H9 (cell line): ENCODE measurements at regions not wholly inside any gene's neighbourhood (a gene's known extent, or its start where the extent isn't known, plus 50 kb on each side); places are given as distances from the start of the nearest gene placed in this dataset.

ENCODE experiments used
- DNase-seq: peaks from one replicate; pipeline ENCODE4 v3.0.0-alpha.2; 2017
- H2AFZ ChIP-seq: one replicate; pipeline ENCODE4 v1.6.1; 2013; ENCODE audit warnings: mild to moderate bottlenecking, low read length, control low read depth, moderate library complexity
- H2AK5ac ChIP-seq: 2 replicates; pipeline ENCODE4 v1.6.1; 2013; ENCODE audit warnings: low read length, control low read depth, mixed read lengths; ENCODE audit not compliant: insufficient read length
- H2BK120ac ChIP-seq: one replicate; pipeline ENCODE4 v1.6.1; 2013; ENCODE audit warnings: low read depth, mild to moderate bottlenecking, low read length, control low read depth, inconsistent platforms; ENCODE audit not compliant: poor library complexity, severe bottlenecking
- H2BK12ac ChIP-seq: 2 replicates; pipeline ENCODE4 v1.6.1; 2013; ENCODE audit warnings: low read length, control low read depth, mixed read lengths, low read depth; ENCODE audit not compliant: insufficient read length
- H2BK15ac ChIP-seq: 2 replicates; pipeline ENCODE4 v1.6.1; 2013; ENCODE audit warnings: low read depth, low read length, control low read depth
- H2BK20ac ChIP-seq: one replicate; pipeline ENCODE4 v1.6.1; 2013; ENCODE audit warnings: low read depth, mild to moderate bottlenecking, low read length, control low read depth, inconsistent platforms; ENCODE audit not compliant: poor library complexity, severe bottlenecking
- H2BK5ac ChIP-seq: 2 replicates; pipeline ENCODE4 v1.6.1; 2013; ENCODE audit warnings: low read length, control low read depth, mixed read lengths; ENCODE audit not compliant: insufficient read length
- H3K14ac ChIP-seq: 2 replicates; pipeline ENCODE4 v1.6.1; 2013; ENCODE audit warnings: low read length, control low read depth; ENCODE audit not compliant: insufficient read depth
- H3K18ac ChIP-seq: 2 replicates; pipeline ENCODE4 v1.6.1; 2013; ENCODE audit warnings: low read depth, mild to moderate bottlenecking, mixed read lengths, low read length, control low read depth; ENCODE audit not compliant: insufficient read length
- H3K23ac ChIP-seq: 2 replicates; pipeline ENCODE4 v1.6.1; 2013; ENCODE audit warnings: low read length, control low read depth, mixed read lengths, low read depth; ENCODE audit not compliant: insufficient read length
- H3K23me2 ChIP-seq: 2 replicates; pipeline ENCODE4 v1.6.1; 2013; ENCODE audit warnings: low read depth, mild to moderate bottlenecking, mixed read lengths, low read length, control low read depth; ENCODE audit not compliant: insufficient read length, poor library complexity, severe bottlenecking
- H3K27ac ChIP-seq: 2 replicates; pipeline ENCODE4 v1.5.1; 2013; ENCODE audit warnings: low read length, control low read depth, mixed read lengths, low read depth; ENCODE audit not compliant: insufficient read length
- H3K27me3 ChIP-seq: 2 replicates; pipeline ENCODE4 v1.6.1; 2013; ENCODE audit warnings: low read length, control low read depth, inconsistent platforms; ENCODE audit not compliant: insufficient read depth
- H3K4ac ChIP-seq: 2 replicates; pipeline ENCODE4 v1.6.1; 2013; ENCODE audit warnings: low read depth, mild to moderate bottlenecking, control low read depth, inconsistent platforms, low read length, moderate library complexity
- H3K4me1 ChIP-seq: 2 replicates; pipeline ENCODE4 v1.6.1; 2013; ENCODE audit warnings: low read length, control low read depth, inconsistent platforms; ENCODE audit not compliant: insufficient read depth
- H3K4me2 ChIP-seq: 2 replicates; pipeline ENCODE4 v1.6.1; 2013; ENCODE audit warnings: low read length, control low read depth, mixed read lengths; ENCODE audit not compliant: insufficient read length, insufficient read depth
- H3K56ac ChIP-seq: 2 replicates; pipeline ENCODE4 v1.6.1; 2013; ENCODE audit warnings: low read depth, mild to moderate bottlenecking, mixed read lengths, low read length, control low read depth; ENCODE audit not compliant: insufficient read length
- H3K79me1 ChIP-seq: 2 replicates; pipeline ENCODE4 v1.6.1; 2013; ENCODE audit warnings: low read depth, mild to moderate bottlenecking, moderate library complexity, low read length, control low read depth, inconsistent platforms; ENCODE audit not compliant: insufficient read depth, poor library complexity, severe bottlenecking
- H3K79me2 ChIP-seq: 2 replicates; pipeline ENCODE4 v1.6.1; 2013; ENCODE audit warnings: low read length, control low read depth, inconsistent platforms; ENCODE audit not compliant: insufficient read depth
- H3K9ac ChIP-seq: 2 replicates; pipeline ENCODE4 v1.6.1; 2013; ENCODE audit warnings: low read length, control low read depth, mixed read lengths; ENCODE audit not compliant: insufficient read length; ENCODE audit errors: extremely low read depth
- H3K9me3 ChIP-seq: one replicate; pipeline ENCODE4 v1.6.1; 2013; ENCODE audit warnings: low read depth, low read length, inconsistent platforms; ENCODE audit not compliant: control insufficient read depth
- H3T11ph ChIP-seq: one replicate; pipeline ENCODE4 v1.6.1; 2013; ENCODE audit warnings: mild to moderate bottlenecking, low read length, control low read depth, inconsistent platforms
- H4K20me1 ChIP-seq: one replicate; pipeline ENCODE4 v1.6.1; 2013; ENCODE audit not compliant: control insufficient read depth, insufficient read length, insufficient read depth
- H4K5ac ChIP-seq: 2 replicates; pipeline ENCODE4 v1.6.1; 2013; ENCODE audit warnings: low read depth, mild to moderate bottlenecking, mixed read lengths, low read length, control low read depth; ENCODE audit not compliant: insufficient read length
- H4K8ac ChIP-seq: replicated peaks from 2 replicates; pipeline ENCODE4 v1.6.1; 2013; ENCODE audit warnings: low read length, control low read depth, mixed read lengths, low read depth; ENCODE audit not compliant: insufficient read length
- H4K91ac ChIP-seq: 2 replicates; pipeline ENCODE4 v1.6.1; 2013; ENCODE audit warnings: low read depth, mild to moderate bottlenecking, moderate library complexity, mixed read lengths, low read length, control low read depth; ENCODE audit not compliant: insufficient read length
- H3K27ac Mint-ChIP-seq, 3 experiments: 2 replicates in 2 of 3; 3 replicates in 1 of 3; pipeline ENCODE4 v1.8.0; 2020 to 2021; ENCODE audit warnings: mixed read lengths in 3 of 3, mild to moderate bottlenecking in 1 of 3, moderate library complexity in 1 of 3
- H3K27me3 Mint-ChIP-seq: 2 replicates; pipeline ENCODE4 v1.8.0; 2021; ENCODE audit warnings: low read depth, mild to moderate bottlenecking, moderate library complexity, mixed read lengths
- H3K36me3 Mint-ChIP-seq, 3 experiments: 2 replicates in 2 of 3; 3 replicates in 1 of 3; pipeline ENCODE4 v1.8.0; 2020 to 2021; ENCODE audit warnings: low read depth in 3 of 3, mixed read lengths in 3 of 3; ENCODE audit not compliant: insufficient read depth in 1 of 3
- H3K4me1 Mint-ChIP-seq, 2 experiments: 2 replicates each; pipeline ENCODE4 v1.8.0; 2020; ENCODE audit warnings: mixed read lengths in 2 of 2
- H3K4me3 Mint-ChIP-seq, 2 experiments: 2 replicates in 1 of 2; 3 replicates in 1 of 2; pipeline ENCODE4 v1.8.0; 2020 to 2021; ENCODE audit warnings: mild to moderate bottlenecking in 2 of 2, mixed read lengths in 2 of 2, moderate library complexity in 1 of 2
- H3K9me3 Mint-ChIP-seq, 2 experiments: 2 replicates in 1 of 2; 3 replicates in 1 of 2; pipeline ENCODE4 v1.8.0; 2020; ENCODE audit warnings: mild to moderate bottlenecking in 2 of 2, mixed read lengths in 2 of 2, moderate library complexity in 1 of 2
- TF ChIP-seq, protein P1 (sequence below): fragments of 200-600 bp; sonication (generic); conservative IDR thresholded peaks from 3 replicates; pipeline ENCODE4 v1.8.0; 2021; ENCODE audit warnings: antibody characterized with exemption, mild to moderate bottlenecking

DNA sequence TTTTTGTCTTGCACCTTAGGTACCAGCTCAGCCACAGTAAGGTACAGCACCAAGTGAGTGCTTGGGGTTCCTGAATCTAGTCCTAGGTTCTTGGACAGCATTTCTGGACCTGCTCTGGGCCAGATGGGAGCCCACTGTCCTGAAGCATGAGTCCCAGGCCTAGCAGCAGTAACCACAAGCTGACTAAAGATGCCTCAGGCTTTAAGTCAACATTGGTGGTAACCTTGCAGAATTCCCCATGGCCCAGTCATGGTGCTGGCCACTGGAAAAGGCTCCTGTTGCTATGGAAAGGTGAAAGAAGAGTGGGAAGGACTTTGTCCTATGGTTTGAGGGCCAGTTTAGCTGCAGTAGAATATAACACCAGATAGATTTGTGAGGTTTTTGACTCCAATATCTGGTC lies 86.9 kb upstream of the CLEC14A start:
- Histone ChIP-seq H3K4me1 (no peaks in the 10 kb centered on the region), H4K5ac (no peak overlapping the region), H3K14ac (no peak overlapping the region), H2BK15ac (no peak overlapping the region), H4K20me1 (no peaks in the 10 kb centered on the region), H3K4me2 (no peak overlapping the region), H3K27me3 (no peaks in the 10 kb centered on the region), H3K79me2 (no peaks in the 10 kb centered on the region), H4K8ac (no peak overlapping the region), H3K27ac (no peak overlapping the region), H3K79me1 (no peaks in the 10 kb centered on the region), H2BK12ac (no peak overlapping the region), H3K18ac (no peak overlapping the region), H2AK5ac (no peak overlapping the region), H3T11ph (no peak overlapping the region), H3K4ac (no peak overlapping the region), H3K56ac (no peak overlapping the region), H3K23me2 (no peaks in the 10 kb centered on the region), H2AFZ (no peak overlapping the region), H3K9me3 (no peaks in the 10 kb centered on the region), H2BK20ac (no peak overlapping the region), H3K23ac (no peak overlapping the region), H4K91ac (no peak overlapping the region), H2BK120ac (no peak overlapping the region), H3K9ac (no peak overlapping the region), H2BK5ac (no peak overlapping the region)
- H3K27ac Mint-ChIP-seq: no peak overlapping the region
- no peaks in the 10 kb centered on the region for H3K9me3 Mint-ChIP-seq
- DNase-seq: no peak
- H3K36me3 Mint-ChIP-seq: no peaks in the 10 kb centered on the region
- H3K4me3 Mint-ChIP-seq: no peak overlapping the region
- H3K27me3 Mint-ChIP-seq: peaks cover 26% of the 10 kb centered on the region
- H3K4me1 Mint-ChIP-seq: no peaks in the 10 kb centered on the region
- TF ChIP-seq, protein P1, sequence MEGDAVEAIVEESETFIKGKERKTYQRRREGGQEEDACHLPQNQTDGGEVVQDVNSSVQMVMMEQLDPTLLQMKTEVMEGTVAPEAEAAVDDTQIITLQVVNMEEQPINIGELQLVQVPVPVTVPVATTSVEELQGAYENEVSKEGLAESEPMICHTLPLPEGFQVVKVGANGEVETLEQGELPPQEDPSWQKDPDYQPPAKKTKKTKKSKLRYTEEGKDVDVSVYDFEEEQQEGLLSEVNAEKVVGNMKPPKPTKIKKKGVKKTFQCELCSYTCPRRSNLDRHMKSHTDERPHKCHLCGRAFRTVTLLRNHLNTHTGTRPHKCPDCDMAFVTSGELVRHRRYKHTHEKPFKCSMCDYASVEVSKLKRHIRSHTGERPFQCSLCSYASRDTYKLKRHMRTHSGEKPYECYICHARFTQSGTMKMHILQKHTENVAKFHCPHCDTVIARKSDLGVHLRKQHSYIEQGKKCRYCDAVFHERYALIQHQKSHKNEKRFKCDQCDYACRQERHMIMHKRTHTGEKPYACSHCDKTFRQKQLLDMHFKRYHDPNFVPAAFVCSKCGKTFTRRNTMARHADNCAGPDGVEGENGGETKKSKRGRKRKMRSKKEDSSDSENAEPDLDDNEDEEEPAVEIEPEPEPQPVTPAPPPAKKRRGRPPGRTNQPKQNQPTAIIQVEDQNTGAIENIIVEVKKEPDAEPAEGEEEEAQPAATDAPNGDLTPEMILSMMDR: no peak
